A549 (cell line): ENCODE measurements at regions not wholly inside any gene's neighbourhood (a gene's known extent, or its start where the extent isn't known, plus 50 kb on each side); places are given as distances from the start of the nearest gene placed in this dataset.

ENCODE experiments used
- ATAC-seq, 2 experiments: fragments of 200-7000 bp in 1 of 2; fragments of >200 bp in 1 of 2; cut with Nextera tagmentation in 1 of 2; cut with Tn5 transposase in 1 of 2; 3 replicates each; pipeline versions ENCODE4 v1.8.0 to v1.9.1; 2018 to 2020; ENCODE audit warnings: mild to moderate bottlenecking in 1 of 2, moderate library complexity in 1 of 2
- CTCF ChIA-PET: fragments of 300-600 bp; sonication (Branson Sonifier 250); formaldehyde crosslinking; extraction: SDS; loops from one replicate; lab custom pipeline; 2021; ENCODE audit warnings: antibody characterized with exemption, inconsistent platforms; lab: Yijun Ruan, JAX
- POLR2A ChIA-PET: fragments of 350-600 bp; formaldehyde crosslinking; extraction: SDS; loops from one replicate; lab custom pipeline; 2021; ENCODE audit warnings: antibody characterized with exemption, inconsistent platforms; lab: Yijun Ruan, JAX
- DNase-seq, 2 experiments: peaks; one replicate each; pipeline versions ENCODE4 v3.0.0 to v3.0.0-alpha.2; 2011 to 2016; ENCODE audit warnings: low read depth in 1 of 2, low spot score in 1 of 2
- FAIRE-seq: peaks from 2 replicates; lab custom pipeline; 2011; peaks lifted over from hg19 to GRCh38; lab: Jason Lieb, UNC
- H3K27ac ChIP-seq, 2 experiments: fragments of >200 bp; sonication (Bioruptor Twin); formaldehyde crosslinking; 3 replicates each; pipeline ENCODE4 v1.5.1; 2016 to 2017
- H3K4me1 ChIP-seq: fragments of >200 bp; sonication (Bioruptor Twin); formaldehyde crosslinking; 3 replicates; pipeline ENCODE4 v1.6.1; 2016
- H3K4me2 ChIP-seq: fragments of >200 bp; sonication (Bioruptor Twin); formaldehyde crosslinking; 3 replicates; pipeline ENCODE4 v1.6.1; 2016
- H3K4me3 ChIP-seq: fragments of >200 bp; sonication (Bioruptor Twin); formaldehyde crosslinking; 3 replicates; pipeline ENCODE4 v1.5.1; 2016
- H3K9me3 ChIP-seq: fragments of >200 bp; sonication (Bioruptor Twin); formaldehyde crosslinking; 3 replicates; pipeline ENCODE4 v1.6.1; 2016
- ATOH8 ChIP-seq: fragments of 250-450 bp; sonication (Bioruptor Pico); IDR thresholded peaks from 2 replicates; pipeline ENCODE4 v1.5.0; 2020; ENCODE audit warnings: low read depth, mild to moderate bottlenecking, moderate library complexity
- BHLHE40 ChIP-seq: IDR thresholded peaks from 2 replicates; pipeline ENCODE4 v1.6.1; 2012; ENCODE audit warnings: low read depth, low read length, inconsistent platforms
- CBX2 ChIP-seq: fragments of 200-600 bp; sonication (generic); IDR thresholded peaks from 2 replicates; pipeline ENCODE4 v1.6.1; 2016; ENCODE audit warnings: low read depth, mild to moderate bottlenecking, borderline replicate concordance
- CBX8 ChIP-seq: fragments of 200-600 bp; sonication (generic); IDR thresholded peaks from 2 replicates; pipeline ENCODE4 v1.6.1; 2016
- CEBPB ChIP-seq, 2 experiments: fragments of >200 bp in 1 of 2; sonication (Bioruptor Twin) in 1 of 2; formaldehyde crosslinking in 1 of 2; IDR thresholded peaks; 2 replicates each; pipeline ENCODE4 v1.6.1; 2012 to 2016
- CHD2 ChIP-seq: fragments of 150-350 bp; IDR thresholded peaks from 2 replicates; pipeline ENCODE4 v1.6.1; 2014; ENCODE audit warnings: low read length; ENCODE audit not compliant: partially characterized antibody
- CHD4 ChIP-seq: fragments of 200-600 bp; sonication (generic); IDR thresholded peaks from 2 replicates; pipeline ENCODE4 v1.6.1; 2016; ENCODE audit warnings: antibody characterized with exemption, mild to moderate bottlenecking, borderline replicate concordance
- EHF ChIP-seq: fragments of 250-450 bp; sonication (Bioruptor Pico); IDR thresholded peaks from 2 replicates; pipeline ENCODE4 v1.5.0; 2020; ENCODE audit warnings: mild to moderate bottlenecking
- EHMT2 ChIP-seq: fragments of 200-600 bp; sonication (generic); IDR thresholded peaks from 2 replicates; pipeline ENCODE4 v1.6.1; 2016; ENCODE audit warnings: antibody characterized with exemption, low read depth, mild to moderate bottlenecking, moderate library complexity
- ESRRA ChIP-seq: fragments of 150-350 bp; IDR thresholded peaks from 2 replicates; pipeline ENCODE4 v1.6.1; 2014; ENCODE audit warnings: mild to moderate bottlenecking, low read length, borderline replicate concordance
- FOSB ChIP-seq: fragments of 250-450 bp; sonication (Bioruptor Pico); IDR thresholded peaks from 2 replicates; pipeline ENCODE4 v1.5.0; 2020; ENCODE audit warnings: mild to moderate bottlenecking, moderate library complexity
- HDAC2 ChIP-seq: fragments of 200-600 bp; sonication (generic); IDR thresholded peaks from 2 replicates; pipeline ENCODE4 v1.6.1; 2016
- HEYL ChIP-seq: fragments of 250-450 bp; sonication (Bioruptor Pico); IDR thresholded peaks from 2 replicates; pipeline ENCODE4 v1.8.0; 2021; ENCODE audit warnings: mild to moderate bottlenecking, moderate library complexity
- HOXA7 ChIP-seq: fragments of 250-450 bp; sonication (Bioruptor Pico); IDR thresholded peaks from 2 replicates; pipeline ENCODE4 v1.5.0; 2020; ENCODE audit warnings: mild to moderate bottlenecking, moderate library complexity
- HOXB13 ChIP-seq: fragments of 250-450 bp; sonication (Bioruptor Pico); IDR thresholded peaks from 2 replicates; pipeline ENCODE4 v1.5.0; 2020; ENCODE audit warnings: low read depth, mild to moderate bottlenecking, moderate library complexity
- JUN ChIP-seq, 2 experiments: fragments of >200 bp; sonication (Bioruptor Twin); formaldehyde crosslinking; IDR thresholded peaks; 2 replicates in 1 of 2; 3 replicates in 1 of 2; pipeline ENCODE4 v1.6.1; 2016 to 2017
- KDM1A ChIP-seq: fragments of 200-600 bp; sonication (generic); IDR thresholded peaks from 2 replicates; pipeline ENCODE4 v1.6.1; 2016; ENCODE audit warnings: low read depth, mild to moderate bottlenecking
- KDM5A ChIP-seq: fragments of 200-600 bp; sonication (generic); IDR thresholded peaks from 2 replicates; pipeline ENCODE4 v1.6.1; 2016; ENCODE audit warnings: antibody characterized with exemption, mild to moderate bottlenecking
- MAZ ChIP-seq: fragments of 150-350 bp; IDR thresholded peaks from 2 replicates; pipeline ENCODE4 v1.6.1; 2014; ENCODE audit warnings: antibody characterized with exemption, low read depth, low read length, borderline replicate concordance
- NR3C1 ChIP-seq: fragments of >200 bp; sonication (Bioruptor Twin); formaldehyde crosslinking; IDR thresholded peaks from 3 replicates; pipeline ENCODE4 v1.6.1; 2017
- POLR2A ChIP-seq: IDR thresholded peaks from 2 replicates; pipeline ENCODE4 v1.6.1; 2012; ENCODE audit warnings: mild to moderate bottlenecking, low read length
- RNF2 ChIP-seq: fragments of 200-600 bp; sonication (generic); IDR thresholded peaks from 2 replicates; pipeline ENCODE4 v1.6.1; 2016; ENCODE audit warnings: low read depth, mild to moderate bottlenecking, antibody characterized with exemption, moderate library complexity, borderline replicate concordance
- TFCP2L1 ChIP-seq: fragments of 250-450 bp; sonication (Bioruptor Pico); IDR thresholded peaks from 2 replicates; pipeline ENCODE4 v1.5.0; 2021; ENCODE audit warnings: mild to moderate bottlenecking
- ZNF302 ChIP-seq: fragments of 250-450 bp; sonication (Bioruptor Pico); IDR thresholded peaks from 2 replicates; pipeline ENCODE4 v1.9.0; 2021; ENCODE audit warnings: inconsistent platforms, mild to moderate bottlenecking, moderate library complexity
- WGBS: methylation state at CpG from one replicate; pipeline ENCODE4 v1.1.6; 2017; ENCODE audit errors: missing lambda C conversion rate; 5-methylcytosine and 5-hydroxymethylcytosine counted together
- TF ChIP-seq, protein P1 (sequence below): IDR thresholded peaks from 2 replicates; pipeline ENCODE4 v1.6.1; 2012
- TF ChIP-seq, protein P2 (sequence below): IDR thresholded peaks from 2 replicates; pipeline ENCODE4 v1.6.1; 2012; ENCODE audit warnings: low read depth, borderline replicate concordance
- TF ChIP-seq, protein P3 (sequence below): fragments of 150-350 bp; IDR thresholded peaks from 2 replicates; pipeline ENCODE4 v1.6.1; 2014; ENCODE audit warnings: low read depth, mild to moderate bottlenecking, low read length
- TF ChIP-seq, protein P4 (sequence below): fragments of >200 bp; sonication (Bioruptor Twin); formaldehyde crosslinking; IDR thresholded peaks from 3 replicates; pipeline ENCODE4 v1.6.1; 2016

DNA sequence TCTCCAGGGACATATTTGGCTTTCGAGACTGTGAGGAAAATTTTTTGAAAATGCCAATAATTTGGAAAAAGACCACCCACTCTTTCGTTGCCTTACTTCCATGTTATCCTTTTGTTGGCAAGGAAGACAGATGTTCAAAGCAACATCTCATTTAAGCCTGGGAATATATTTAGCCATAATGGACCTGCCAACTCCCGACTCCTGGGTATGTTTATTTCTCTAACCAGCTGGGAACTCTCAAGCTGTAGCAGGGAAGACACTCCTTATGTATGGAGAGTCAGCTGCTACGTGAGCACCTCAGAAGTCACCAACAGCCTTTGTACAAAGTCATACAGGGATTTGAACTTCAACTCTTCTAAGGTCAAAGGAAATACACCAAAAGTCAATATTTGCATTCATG is 96.5 kb upstream of the DAAM1 start:
- 35% methylated on average over 4 of the region's 4 CpGs for WGBS
- CTCF ChIA-PET = interaction anchor here (1.1 to 1.4 kb wide), 3 partner anchors 32 to 591 kb away, joined by 3 read pairs; no protein-coding TSS in a partner anchor

DNA sequence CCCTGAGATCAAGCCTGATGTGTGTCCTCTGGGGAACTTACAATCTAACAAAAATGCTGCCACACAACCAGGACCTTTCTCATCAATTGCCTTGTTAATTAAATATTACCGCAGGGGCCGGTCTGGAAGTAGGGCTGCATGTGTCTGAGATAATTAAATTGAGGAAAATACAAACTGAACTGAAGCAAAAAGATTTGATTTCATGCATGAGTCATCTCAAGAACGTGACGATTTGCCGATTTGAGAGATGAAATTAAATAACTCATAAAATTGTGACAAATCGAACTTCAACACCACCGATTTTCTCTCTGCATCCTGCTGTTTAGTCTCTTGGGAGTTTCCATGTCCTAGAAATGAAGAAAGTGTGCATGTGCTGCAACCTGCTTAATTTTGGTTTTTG is 94.6 kb upstream of the DAAM1 start:
- Histone ChIP-seq H3K27ac (no peak overlapping the region), H3K4me1 (peaks cover 18% of the 10 kb centered on the region), H3K4me3 (no peak overlapping the region), H3K9me3 (no peaks in the 10 kb centered on the region), H3K4me2 (no peak overlapping the region)
- ATAC-seq (no peak), FAIRE-seq (no peak), DNase-seq (no peak)
- WGBS = 65% methylated on average over 7 of the region's 7 CpGs
- POLR2A ChIA-PET = no interaction called here
- TF ChIP-seq HOXB13 (CRISPR knock-in tag) (no peak), CBX8 (no peak), HOXA7 (CRISPR knock-in tag) (no peak), JUN (IDR thresholded peaks at IDR 0.05) (no peak), CHD2 (no peak), ESRRA (no peak), POLR2A (no peak), MAZ (no peak), RNF2 (no peak), ATOH8 (CRISPR knock-in tag) (no peak)
- CTCF ChIA-PET = interaction anchor here (0.8 to 2.5 kb wide), 3 partner anchors 30 to 66 kb away, joined by 3 to 12 read pairs (median 4); no protein-coding TSS in a partner anchor

More for the DNA sequence above, 96.5 kb upstream of the DAAM1 start:
- no peak overlapping the region for H3K4me2 ChIP-seq
- no peaks in the 10 kb centered on the region for H3K4me1 ChIP-seq
- DNase-seq (no peak), FAIRE-seq (no peak), ATAC-seq (no peak)
- H3K9me3 ChIP-seq = no peaks in the 10 kb centered on the region
- TF ChIP-seq FOSB (CRISPR knock-in tag) (no peak), BHLHE40 (no peak), NR3C1 (no peak), CHD4 (no peak), CHD2 (no peak)
- TF ChIP-seq, protein P1, sequence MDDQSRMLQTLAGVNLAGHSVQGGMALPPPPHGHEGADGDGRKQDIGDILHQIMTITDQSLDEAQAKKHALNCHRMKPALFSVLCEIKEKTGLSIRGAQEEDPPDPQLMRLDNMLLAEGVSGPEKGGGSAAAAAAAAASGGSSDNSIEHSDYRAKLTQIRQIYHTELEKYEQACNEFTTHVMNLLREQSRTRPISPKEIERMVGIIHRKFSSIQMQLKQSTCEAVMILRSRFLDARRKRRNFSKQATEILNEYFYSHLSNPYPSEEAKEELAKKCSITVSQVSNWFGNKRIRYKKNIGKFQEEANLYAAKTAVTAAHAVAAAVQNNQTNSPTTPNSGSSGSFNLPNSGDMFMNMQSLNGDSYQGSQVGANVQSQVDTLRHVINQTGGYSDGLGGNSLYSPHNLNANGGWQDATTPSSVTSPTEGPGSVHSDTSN = no peak
- POLR2A ChIA-PET = no interaction called here
- no peak overlapping the region for H3K27ac ChIP-seq
- no peak overlapping the region for H3K4me3 ChIP-seq

DNA sequence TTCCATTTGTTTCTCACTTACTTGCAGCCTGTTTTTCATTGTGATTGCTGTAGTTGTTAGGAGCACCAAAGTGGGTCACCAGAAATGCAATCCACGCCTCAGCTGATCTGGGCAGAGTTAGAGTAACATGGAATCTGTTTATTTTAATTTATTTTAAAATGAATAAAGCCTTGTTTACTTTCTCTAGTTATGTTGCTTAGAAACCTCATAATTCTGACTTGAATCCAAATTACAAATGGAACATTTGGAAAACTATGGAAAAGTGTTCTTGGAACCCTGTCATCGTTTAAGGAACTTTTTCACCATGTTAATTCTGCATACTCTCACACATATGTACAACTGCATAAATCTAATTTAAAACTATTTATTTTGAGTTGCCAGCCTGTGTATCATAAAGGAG is 92.2 kb upstream of the DAAM1 start:
- ATAC-seq = no peak
- 20% methylated on average over 2 of the region's 2 CpGs for WGBS
- no peaks in the 10 kb centered on the region for H3K9me3 ChIP-seq
- ChIA-PET CTCF (interaction anchor here (0.5 to 2.5 kb wide), 3 partner anchors 15 to 735 kb away, joined by 3 to 12 read pairs (median 5); no protein-coding TSS in a partner anchor), POLR2A (no interaction called here)
- TF ChIP-seq TFCP2L1 (CRISPR knock-in tag) (no peak), ZNF302 (CRISPR knock-in tag) (no peak), HOXA7 (CRISPR knock-in tag) (no peak), JUN (IDR thresholded peaks at IDR 0.05) (no peak), CBX2 (no peak), CEBPB (IDR thresholded peaks at IDR 0.05) (no peak), KDM1A (no peak), KDM5A (no peak), HEYL (no peak), HOXB13 (CRISPR knock-in tag) (no peak), EHMT2 (no peak), EHF (CRISPR knock-in tag) (no peak), ATOH8 (CRISPR knock-in tag) (no peak), HDAC2 (no peak)
- TF ChIP-seq, protein P2, sequence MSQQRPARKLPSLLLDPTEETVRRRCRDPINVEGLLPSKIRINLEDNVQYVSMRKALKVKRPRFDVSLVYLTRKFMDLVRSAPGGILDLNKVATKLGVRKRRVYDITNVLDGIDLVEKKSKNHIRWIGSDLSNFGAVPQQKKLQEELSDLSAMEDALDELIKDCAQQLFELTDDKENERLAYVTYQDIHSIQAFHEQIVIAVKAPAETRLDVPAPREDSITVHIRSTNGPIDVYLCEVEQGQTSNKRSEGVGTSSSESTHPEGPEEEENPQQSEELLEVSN = no peak
- TF ChIP-seq, protein P3, sequence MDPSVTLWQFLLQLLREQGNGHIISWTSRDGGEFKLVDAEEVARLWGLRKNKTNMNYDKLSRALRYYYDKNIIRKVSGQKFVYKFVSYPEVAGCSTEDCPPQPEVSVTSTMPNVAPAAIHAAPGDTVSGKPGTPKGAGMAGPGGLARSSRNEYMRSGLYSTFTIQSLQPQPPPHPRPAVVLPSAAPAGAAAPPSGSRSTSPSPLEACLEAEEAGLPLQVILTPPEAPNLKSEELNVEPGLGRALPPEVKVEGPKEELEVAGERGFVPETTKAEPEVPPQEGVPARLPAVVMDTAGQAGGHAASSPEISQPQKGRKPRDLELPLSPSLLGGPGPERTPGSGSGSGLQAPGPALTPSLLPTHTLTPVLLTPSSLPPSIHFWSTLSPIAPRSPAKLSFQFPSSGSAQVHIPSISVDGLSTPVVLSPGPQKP = no peak
- TF ChIP-seq, protein P4, sequence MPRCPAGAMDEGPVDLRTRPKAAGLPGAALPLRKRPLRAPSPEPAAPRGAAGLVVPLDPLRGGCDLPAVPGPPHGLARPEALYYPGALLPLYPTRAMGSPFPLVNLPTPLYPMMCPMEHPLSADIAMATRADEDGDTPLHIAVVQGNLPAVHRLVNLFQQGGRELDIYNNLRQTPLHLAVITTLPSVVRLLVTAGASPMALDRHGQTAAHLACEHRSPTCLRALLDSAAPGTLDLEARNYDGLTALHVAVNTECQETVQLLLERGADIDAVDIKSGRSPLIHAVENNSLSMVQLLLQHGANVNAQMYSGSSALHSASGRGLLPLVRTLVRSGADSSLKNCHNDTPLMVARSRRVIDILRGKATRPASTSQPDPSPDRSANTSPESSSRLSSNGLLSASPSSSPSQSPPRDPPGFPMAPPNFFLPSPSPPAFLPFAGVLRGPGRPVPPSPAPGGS = no peak
- FAIRE-seq = no peak
- H3K4me3 ChIP-seq = no peak overlapping the region
- no peak overlapping the region for H3K27ac ChIP-seq
- no peak for DNase-seq
- H3K4me2 ChIP-seq = no peak overlapping the region
- H3K4me1 ChIP-seq = peaks cover 22% of the 10 kb centered on the region
